GM10248 (cell line): ENCODE measurements at regions not wholly inside any gene's neighbourhood (a gene's known extent, or its start where the extent isn't known, plus 50 kb on each side); places are given as distances from the start of the nearest gene placed in this dataset.
"Not testable (repeated sequence)": the region's sequence is repeated elsewhere in the genome, so short reads cannot be mapped to it uniquely, and the experiment has no call there.

ENCODE experiments used
- CTCF ChIA-PET: fragments of 300-600 bp; sonication (Branson Sonifier 250); formaldehyde crosslinking; extraction: SDS; loops from one replicate; lab custom pipeline; 2021; ENCODE audit warnings: antibody characterized with exemption; lab: Yijun Ruan, JAX
- POLR2A ChIA-PET: fragments of 350-650 bp; sonication (Branson Sonifier 250); formaldehyde crosslinking; extraction: SDS; loops from one replicate; lab custom pipeline; 2020; ENCODE audit warnings: antibody characterized with exemption; lab: Yijun Ruan, JAX
- DNase-seq: peaks from one replicate; pipeline ENCODE4 v3.0.0; 2012; ENCODE audit errors: extremely low spot score
- CTCF ChIP-seq: IDR thresholded peaks from 2 replicates; pipeline ENCODE4 v1.5.1; 2012; ENCODE audit warnings: mild to moderate bottlenecking, low read depth; ENCODE audit errors: extremely low read depth, missing control alignments, control extremely low read depth

GRCh38 chr6:144437105-144437504 lies 152.0 kb downstream of the UTRN start:
- no peak for DNase-seq
- POLR2A ChIA-PET = interaction anchor here (0.6 kb wide), 1 partner anchor 405 kb away, joined by 6 read pairs; no protein-coding TSS in a partner anchor
- CTCF ChIA-PET = no interaction called here
- TF ChIP-seq CTCF = no peak

GRCh38 chr6:144438103-144438502 lies 153.0 kb downstream of the UTRN start:
- ChIA-PET CTCF (interaction anchor here (0.9 to 1.3 kb wide), 4 partner anchors 11 to 125 kb away, joined by 3 read pairs; no protein-coding TSS in a partner anchor), POLR2A (no interaction called here)
- TF ChIP-seq CTCF = no peak
- DNase-seq = no peak

- no peak for DNase-seq
- CTCF ChIA-PET = interaction anchor here (1.0 to 1.3 kb wide), 2 partner anchors 10 to 36 kb away, joined by 3 read pairs; no protein-coding TSS in a partner anchor
- TF ChIP-seq CTCF = no peak
- POLR2A ChIA-PET = no interaction called here
These were observed 153.9 kb downstream of the UTRN start for GRCh38 chr6:144439016-144439415.

- POLR2A ChIA-PET, DNase-seq, CTCF ChIA-PET: not testable (repeated sequence)
These were observed 156.7 kb downstream of the UTRN start for GRCh38 chr6:144441801-144442200.

GRCh38 chr6:144443157-144443556 lies 158.0 kb downstream of the UTRN start:
- DNase-seq = no peak
- TF ChIP-seq CTCF = no peak
- ChIA-PET POLR2A (no interaction called here), CTCF (interaction anchor here (1.3 kb wide), 1 partner anchor 81 kb away, joined by 3 read pairs; no protein-coding TSS in a partner anchor)

GRCh38 chr6:144447472-144447871 lies 162.3 kb downstream of the UTRN start:
- DNase-seq = no peak
- no peak for TF ChIP-seq CTCF
- POLR2A ChIA-PET = no interaction called here
- CTCF ChIA-PET = no interaction called here

GRCh38 chr6:144449218-144449617 lies 164.1 kb downstream of the UTRN start:
- TF ChIP-seq CTCF = no peak
- CTCF ChIA-PET = interaction anchor here (0.9 to 1.2 kb wide), 4 partner anchors 10 to 39 kb away, joined by 3 to 5 read pairs (median 4); no protein-coding TSS in a partner anchor
- no peak for DNase-seq
- POLR2A ChIA-PET = interaction anchor here (0.6 kb wide), 1 partner anchor 195 kb away, joined by 3 read pairs; no protein-coding TSS in a partner anchor
